Testis (tissue), 2 donors: ENCODE measurements at regions not wholly inside any gene's neighbourhood (a gene's known extent, or its start where the extent isn't known, plus 50 kb on each side); places are given as distances from the start of the nearest gene placed in this dataset.

Source experiments
- CTCF ChIP-seq, 3 experiments: fragments of 450-650 bp in 2 of 3; fragments of 200-600 bp in 1 of 3; sonication (generic) in 1 of 3; IDR thresholded peaks; one replicate each; pipeline ENCODE4 v1.5.1; 2016 to 2019; ENCODE audit warnings: antibody characterized with exemption in 3 of 3, mild to moderate bottlenecking in 2 of 3, moderate library complexity in 1 of 3
- POLR2A ChIP-seq: fragments of 450-650 bp; IDR thresholded peaks from one replicate; pipeline ENCODE4 v1.6.1; 2017; ENCODE audit warnings: antibody characterized with exemption, mild to moderate bottlenecking, moderate library complexity

GRCh38 chr2:114157057-114157385, 267.1 kb downstream of the ACTR3 start:
- TF ChIP-seq CTCF (IDR thresholded peaks at IDR 0.05) (no peak), POLR2A (no peak)
